Fibroblast of lung (primary cell): ENCODE measurements at regions not wholly inside any gene's neighbourhood (a gene's known extent, or its start where the extent isn't known, plus 50 kb on each side); places are given as distances from the start of the nearest gene placed in this dataset.

Experiments used
- DNase-seq, 2 donors: peaks; one replicate each; pipeline versions ENCODE4 v3.0.0 to v3.0.0-alpha.2; 2010; ENCODE audit warnings: low read depth in 2 of 2
- H2AFZ ChIP-seq: 2 replicates; pipeline ENCODE4 v1.5.1; 2012; ENCODE audit warnings: low read length, control low read depth, inconsistent platforms
- H3K27ac ChIP-seq: 2 replicates; pipeline ENCODE4 v1.5.1; 2011; ENCODE audit warnings: low read length, control low read depth; ENCODE audit not compliant: insufficient read depth
- H3K27me3 ChIP-seq: 2 replicates; pipeline ENCODE4 v1.5.1; 2011; ENCODE audit warnings: mild to moderate bottlenecking, low read length; ENCODE audit not compliant: control insufficient read depth, insufficient read depth
- H3K36me3 ChIP-seq: 2 replicates; pipeline ENCODE4 v1.5.1; 2011; ENCODE audit warnings: low read length; ENCODE audit not compliant: control insufficient read depth, insufficient read depth
- H3K4me1 ChIP-seq: 2 replicates; pipeline ENCODE4 v1.5.1; 2011; ENCODE audit warnings: low read length; ENCODE audit not compliant: control insufficient read depth, insufficient read depth; ENCODE audit errors: extremely low read depth
- H3K4me2 ChIP-seq: 2 replicates; pipeline ENCODE4 v1.5.1; 2011; ENCODE audit warnings: low read length, control low read depth; ENCODE audit not compliant: insufficient read depth; ENCODE audit errors: extremely low read depth
- H3K4me3 ChIP-seq, 4 experiments: fragments of 200-600 bp in 1 of 4; sonication (generic) in 1 of 4; replicated peaks in 1 of 4; 2 replicates each; pipeline ENCODE4 v1.5.1; 2011 to 2016; ENCODE audit warnings: low read length in 4 of 4, low read depth in 3 of 4, mild to moderate bottlenecking in 3 of 4, control low read depth in 2 of 4, inconsistent platforms in 1 of 4, mixed read lengths in 1 of 4; ENCODE audit not compliant: insufficient read depth in 1 of 4; ENCODE audit errors: control extremely low read depth in 1 of 4
- H3K79me2 ChIP-seq: 2 replicates; pipeline ENCODE4 v1.5.1; 2012; ENCODE audit warnings: mild to moderate bottlenecking, low read length, inconsistent platforms; ENCODE audit not compliant: control insufficient read depth, insufficient read depth
- H3K9ac ChIP-seq: 2 replicates; pipeline ENCODE4 v1.5.1; 2011; ENCODE audit warnings: mild to moderate bottlenecking, low read length, control low read depth; ENCODE audit not compliant: insufficient read depth
- H3K9me3 ChIP-seq: 2 replicates; pipeline ENCODE4 v1.5.1; 2012; ENCODE audit warnings: low read depth, low read length; ENCODE audit not compliant: control insufficient read depth, insufficient read depth
- H4K20me1 ChIP-seq: 2 replicates; pipeline ENCODE4 v1.5.1; 2011; ENCODE audit warnings: low read length; ENCODE audit not compliant: control insufficient read depth, insufficient read depth; ENCODE audit errors: extremely low read depth
- CTCF ChIP-seq, 2 donors: IDR thresholded peaks in 1 of 2; conservative IDR thresholded peaks in 1 of 2; 1 replicate in 1 of 2; 2 replicates in 1 of 2; pipeline ENCODE4 v1.5.1; 2011 to 2012; ENCODE audit warnings: low read length in 2 of 2, control low read depth in 1 of 2, inconsistent platforms in 1 of 2, low read depth in 1 of 2, mild to moderate bottlenecking in 1 of 2
- EZH2 ChIP-seq: IDR thresholded peaks from 2 replicates; pipeline ENCODE4 v1.5.1; 2012; ENCODE audit warnings: low read length, control low read depth, mild to moderate bottlenecking; ENCODE audit errors: missing control alignments

GRCh38 chr12:63317880-63318279 lies 166.9 kb upstream of the AVPR1A start:
- no peaks in the 10 kb centered on the region for H3K79me2 ChIP-seq
- H3K9ac ChIP-seq, result no peak overlapping the region
- H3K4me1 ChIP-seq, result no peaks in the 10 kb centered on the region
- no peaks in the 10 kb centered on the region for H3K36me3 ChIP-seq
- H4K20me1 ChIP-seq, result no peaks in the 10 kb centered on the region
- no peak overlapping the region for H2AFZ ChIP-seq
- H3K4me3 ChIP-seq, result no peak overlapping the region
- H3K27ac ChIP-seq, result no peak overlapping the region
- no peak for DNase-seq
- no peaks in the 10 kb centered on the region for H3K27me3 ChIP-seq
- TF ChIP-seq EZH2 (no peak), CTCF (conservative IDR thresholded peaks at IDR 0.05 in 1 of 2, IDR thresholded peaks at IDR 0.05 in 1 of 2; ENCODE audit: low read depth in 1 of 2, low read length in 2 of 2) (no peak)
- H3K9me3 ChIP-seq, result no peaks in the 10 kb centered on the region
- no peak overlapping the region for H3K4me2 ChIP-seq

DNA sequence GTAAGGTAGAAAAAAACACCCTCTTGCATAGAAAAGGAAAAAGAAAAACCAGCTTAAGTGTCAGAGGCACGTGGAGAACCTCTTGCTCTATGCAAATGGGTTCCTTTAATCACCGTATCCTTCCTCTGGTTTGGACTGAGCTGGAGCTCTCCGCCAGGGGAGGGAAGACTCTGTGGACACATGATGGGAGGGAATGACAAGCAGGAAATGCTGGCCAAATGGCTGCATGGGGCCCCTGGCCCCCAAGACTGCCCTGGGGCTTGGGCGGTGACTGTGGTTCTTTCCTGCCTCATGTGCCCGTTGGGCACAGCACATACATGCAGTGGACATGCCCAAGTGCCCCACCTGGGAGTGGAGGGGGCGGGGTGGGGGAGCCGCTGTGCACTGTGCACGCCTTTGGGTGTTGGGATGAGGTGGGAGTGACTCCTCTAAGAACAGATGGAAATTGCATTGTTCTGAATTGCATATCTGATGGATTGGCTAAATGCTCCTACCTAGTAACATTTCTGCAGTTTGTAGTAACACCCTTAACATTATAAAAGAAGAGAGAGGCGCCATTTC lies 166.4 kb upstream of the AVPR1A start:
- Histone ChIP-seq H3K9me3 (no peaks in the 10 kb centered on the region), H3K27ac (no peak overlapping the region), H3K79me2 (no peaks in the 10 kb centered on the region), H3K36me3 (no peaks in the 10 kb centered on the region), H3K4me2 (no peak overlapping the region), H4K20me1 (no peaks in the 10 kb centered on the region), H2AFZ (no peak overlapping the region), H3K9ac (no peak overlapping the region), H3K27me3 (no peaks in the 10 kb centered on the region), H3K4me3 (no peak overlapping the region), H3K4me1 (no peaks in the 10 kb centered on the region)
- no peak for TF ChIP-seq EZH2
- no peak for TF ChIP-seq CTCF (conservative IDR thresholded peaks at IDR 0.05 in 1 of 2, IDR thresholded peaks at IDR 0.05 in 1 of 2; ENCODE audit: low read depth in 1 of 2, low read length in 2 of 2)
- DNase-seq, result no peak

GRCh38 chr12:63313139-63313538 lies 162.1 kb upstream of the AVPR1A start:
- no peak overlapping the region for H3K4me3 ChIP-seq
- H3K9ac ChIP-seq, result no peak overlapping the region
- H3K36me3 ChIP-seq, result no peaks in the 10 kb centered on the region
- no peak for DNase-seq
- no peak overlapping the region for H3K27ac ChIP-seq
- H4K20me1 ChIP-seq, result no peaks in the 10 kb centered on the region
- H3K4me1 ChIP-seq, result no peaks in the 10 kb centered on the region
- TF ChIP-seq EZH2 (no peak), CTCF (conservative IDR thresholded peaks at IDR 0.05 in 1 of 2, IDR thresholded peaks at IDR 0.05 in 1 of 2; ENCODE audit: low read depth in 1 of 2, low read length in 2 of 2) (no peak)
- no peak overlapping the region for H3K4me2 ChIP-seq
- H2AFZ ChIP-seq, result no peak overlapping the region
- H3K9me3 ChIP-seq, result no peaks in the 10 kb centered on the region
- no peaks in the 10 kb centered on the region for H3K27me3 ChIP-seq
- H3K79me2 ChIP-seq, result no peaks in the 10 kb centered on the region
